ENCODE measurements at regions not wholly inside any gene's neighbourhood (a gene's known extent, or its start where the extent isn't known, plus 50 kb on each side); places are given as distances from the start of the nearest gene placed in this dataset.
"Not testable (repeated sequence)": the region's sequence is repeated elsewhere in the genome, so short reads cannot be mapped to it uniquely, and the experiment has no call there.

DNA sequence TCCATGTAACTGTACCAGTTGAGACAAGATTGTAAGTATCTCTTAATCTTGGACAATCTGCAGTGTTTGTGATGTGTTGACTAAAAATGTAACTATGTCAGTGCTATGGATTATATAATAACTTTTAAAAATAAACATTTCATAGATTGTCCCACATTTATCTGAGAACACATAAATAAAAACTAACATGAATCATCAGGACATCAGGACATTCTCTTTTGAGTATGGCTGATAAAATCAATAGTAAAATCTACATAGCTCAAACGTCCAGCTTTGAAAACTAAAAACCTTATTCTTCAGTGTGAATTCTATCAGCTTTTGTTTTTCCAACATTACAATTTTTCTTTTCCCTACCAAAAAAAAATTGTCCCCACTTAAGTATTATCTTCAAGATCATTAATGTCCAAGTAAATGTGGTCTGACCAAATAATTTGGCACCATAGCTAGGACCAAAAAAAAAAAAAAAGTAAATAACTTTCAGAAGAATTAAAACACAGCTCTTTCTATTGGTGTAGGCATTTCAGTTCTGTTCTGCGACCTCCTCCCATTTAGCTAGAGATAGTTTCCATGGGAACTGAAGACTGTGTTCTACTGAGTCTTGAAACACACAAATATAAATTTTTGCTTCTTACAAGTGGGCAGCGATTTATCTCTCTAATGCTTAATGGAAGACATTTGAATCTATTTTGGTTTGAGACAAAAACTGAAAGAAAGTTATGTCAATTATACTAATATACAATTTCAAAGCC lies 123.0 kb upstream of the SGCE start:
- no peak for TF ChIP-seq CTCF (IDR thresholded peaks at IDR 0.05; ENCODE audit: control insufficient read depth, insufficient read depth, low read depth, low read length, missing control alignments)
- DNase-seq (ENCODE audit: low read depth): no peak
- no peak overlapping the region for H3K4me3 ChIP-seq (ENCODE audit: control insufficient read depth, low read depth, low read length)

DNA sequence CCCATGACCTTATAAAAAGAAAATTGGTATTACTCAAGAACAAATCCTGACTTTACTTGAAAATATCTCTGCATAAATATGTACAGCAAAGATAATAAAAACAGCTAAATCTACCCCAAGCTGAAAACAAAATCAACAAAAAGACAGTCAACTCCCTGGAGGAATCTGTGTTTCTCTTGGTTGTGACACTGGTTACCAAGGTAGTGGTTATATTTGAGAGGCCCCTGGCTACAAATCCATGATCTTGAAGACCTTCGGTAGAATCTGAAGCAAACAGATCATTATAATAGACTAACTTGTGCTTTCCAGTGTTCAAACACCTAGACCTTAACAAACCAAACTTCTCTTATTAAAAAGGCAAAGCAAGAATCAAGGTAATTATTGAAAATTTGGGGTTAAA lies 123.9 kb upstream of the SGCE start:
- DNase-seq (ENCODE audit: low read depth): no peak
- H3K4me3 ChIP-seq (ENCODE audit: control insufficient read depth, low read depth, low read length): no peak overlapping the region
- TF ChIP-seq CTCF (IDR thresholded peaks at IDR 0.05; ENCODE audit: control insufficient read depth, insufficient read depth, low read depth, low read length, missing control alignments): no peak

DNA sequence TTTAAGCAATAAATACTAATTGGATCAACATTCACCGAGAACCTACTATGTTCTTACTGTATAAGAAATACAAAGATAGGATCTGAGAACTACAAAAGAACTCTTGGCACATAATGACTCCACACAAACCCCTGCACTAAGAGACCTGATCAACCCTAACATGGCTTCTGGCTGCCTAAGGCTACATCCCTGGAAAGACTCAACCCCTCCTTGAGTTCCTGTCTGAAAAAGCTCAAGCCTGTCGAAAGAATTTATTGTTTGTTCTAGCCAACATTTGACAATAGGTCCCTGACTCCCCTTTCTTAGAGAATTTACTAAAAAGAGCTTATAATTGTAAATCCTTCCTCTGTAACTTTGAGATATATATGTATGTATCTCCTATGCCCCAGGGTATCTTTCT lies 125.3 kb upstream of the SGCE start:
- no peak for TF ChIP-seq CTCF (IDR thresholded peaks at IDR 0.05; ENCODE audit: control insufficient read depth, insufficient read depth, low read depth, low read length, missing control alignments)
- no peak for DNase-seq (ENCODE audit: low read depth)
- H3K4me3 ChIP-seq (ENCODE audit: control insufficient read depth, low read depth, low read length): no peak overlapping the region

- DNase-seq (ENCODE audit: low read depth): no peak
- H3K4me3 ChIP-seq (ENCODE audit: control insufficient read depth, low read depth, low read length): no peak overlapping the region
- TF ChIP-seq CTCF (IDR thresholded peaks at IDR 0.05; ENCODE audit: control insufficient read depth, insufficient read depth, low read depth, low read length, missing control alignments): no peak
Measured at GRCh38 chr7:94782777-94783176, 124.6 kb upstream of the PPP1R9A start.

DNA sequence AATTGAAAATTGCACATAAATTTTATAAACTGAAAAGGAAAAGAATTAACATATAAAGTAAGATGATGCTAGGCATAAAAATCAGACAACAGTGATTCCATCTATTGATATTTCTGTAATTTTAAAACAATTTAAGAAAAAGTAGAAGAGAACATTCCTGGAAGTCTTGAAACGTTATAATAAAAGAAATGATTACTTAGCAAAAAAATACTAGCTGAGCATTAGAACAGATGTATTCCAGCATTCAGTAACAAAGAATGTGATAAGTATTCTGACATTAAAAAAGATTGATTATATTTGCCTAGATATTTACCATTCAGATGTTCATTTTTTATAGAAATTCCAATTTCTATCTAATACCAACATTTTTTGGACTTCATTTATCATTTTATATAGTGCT lies 120.1 kb upstream of the PPP1R9A start:
- DNase-seq (ENCODE audit: low read depth): no peak
- no peak for TF ChIP-seq CTCF (IDR thresholded peaks at IDR 0.05; ENCODE audit: control insufficient read depth, insufficient read depth, low read depth, low read length, missing control alignments)
- no peak overlapping the region for H3K4me3 ChIP-seq (ENCODE audit: control insufficient read depth, low read depth, low read length)

- DNase-seq (ENCODE audit: low read depth); H3K4me3 ChIP-seq (ENCODE audit: control insufficient read depth, low read depth, low read length): not testable (repeated sequence)
Measured at GRCh38 chr7:94788378-94788777, 119.0 kb upstream of the PPP1R9A start.

GRCh38 chr7:94792241-94792640 lies 115.2 kb upstream of the PPP1R9A start:
- DNase-seq (ENCODE audit: low read depth): no peak
- no peak for TF ChIP-seq CTCF (IDR thresholded peaks at IDR 0.05; ENCODE audit: control insufficient read depth, insufficient read depth, low read depth, low read length, missing control alignments)
- no peak overlapping the region for H3K4me3 ChIP-seq (ENCODE audit: control insufficient read depth, low read depth, low read length)

DNA sequence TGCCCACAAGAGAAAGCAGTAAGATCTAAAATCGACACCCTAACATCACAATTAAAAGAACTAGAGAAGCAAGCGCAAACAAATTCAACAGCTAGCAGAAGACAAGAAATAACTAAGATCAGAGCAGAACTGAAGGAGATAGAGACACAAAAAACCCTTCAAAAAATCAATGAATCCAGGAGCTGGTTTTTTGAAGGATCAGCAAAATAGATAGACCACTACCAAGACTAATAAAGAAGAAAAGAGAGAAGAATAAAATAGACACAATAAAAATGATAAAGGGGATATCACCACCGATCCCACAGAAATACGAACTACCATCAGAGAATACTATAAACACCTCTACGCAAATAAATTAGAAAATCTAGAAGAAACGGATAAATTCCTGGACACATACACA lies 110.0 kb upstream of the PPP1R9A start:
- not testable (repeated sequence) for DNase-seq (ENCODE audit: low read depth); H3K4me3 ChIP-seq (ENCODE audit: control insufficient read depth, low read depth, low read length)
